GM23248 (cell line): ENCODE measurements at regions not wholly inside any gene's neighbourhood (a gene's known extent, or its start where the extent isn't known, plus 50 kb on each side); places are given as distances from the start of the nearest gene placed in this dataset.

Experiments used
- DNase-seq: peaks from one replicate; pipeline ENCODE4 v3.0.0-alpha.2; 2015
- H2AFZ ChIP-seq: fragments of 200-600 bp; sonication (generic); 2 replicates; pipeline ENCODE4 v1.6.1; 2016; ENCODE audit warnings: antibody characterized with exemption
- H3F3A ChIP-seq: fragments of 200-600 bp; sonication (generic); 2 replicates; pipeline ENCODE4 v1.6.1; 2016; ENCODE audit warnings: mild to moderate bottlenecking, antibody characterized with exemption, mixed run types; ENCODE audit not compliant: insufficient read depth
- H3K27ac ChIP-seq: fragments of 200-600 bp; sonication (generic); 2 replicates; pipeline ENCODE4 v1.5.1; 2016; ENCODE audit warnings: mild to moderate bottlenecking
- H3K27me3 ChIP-seq: fragments of 200-600 bp; sonication (generic); replicated peaks from 2 replicates; pipeline ENCODE4 v1.6.1; 2016; ENCODE audit warnings: mild to moderate bottlenecking; ENCODE audit not compliant: insufficient read depth
- H3K36me3 ChIP-seq: fragments of 200-600 bp; sonication (generic); 2 replicates; pipeline ENCODE4 v1.6.1; 2016; ENCODE audit warnings: low read depth, mild to moderate bottlenecking
- H3K4me1 ChIP-seq: fragments of 200-600 bp; sonication (generic); 2 replicates; pipeline ENCODE4 v1.6.1; 2016; ENCODE audit warnings: mild to moderate bottlenecking; ENCODE audit not compliant: insufficient read depth
- H3K4me2 ChIP-seq: fragments of 200-600 bp; sonication (generic); one replicate; pipeline ENCODE4 v1.6.1; 2016; ENCODE audit warnings: mild to moderate bottlenecking; ENCODE audit not compliant: unreplicated experiment
- H3K4me3 ChIP-seq: fragments of 200-600 bp; sonication (generic); 2 replicates; pipeline ENCODE4 v1.5.1; 2016; ENCODE audit warnings: mild to moderate bottlenecking
- H3K79me2 ChIP-seq: fragments of 200-600 bp; sonication (generic); 2 replicates; pipeline ENCODE4 v1.6.1; 2016; ENCODE audit warnings: mild to moderate bottlenecking; ENCODE audit not compliant: insufficient read depth
- H3K9ac ChIP-seq: fragments of 200-600 bp; sonication (generic); 2 replicates; pipeline ENCODE4 v1.6.1; 2016; ENCODE audit warnings: mild to moderate bottlenecking
- H3K9me2 ChIP-seq: fragments of 200-600 bp; sonication (generic); 2 replicates; pipeline ENCODE4 v1.6.1; 2016; ENCODE audit warnings: mixed run types, mild to moderate bottlenecking, moderate library complexity; ENCODE audit not compliant: insufficient read depth
- H3K9me3 ChIP-seq: fragments of 200-600 bp; sonication (generic); one replicate; pipeline ENCODE4 v1.6.1; 2017; ENCODE audit warnings: low read depth
- H4K20me1 ChIP-seq: fragments of 200-600 bp; sonication (generic); 2 replicates; pipeline ENCODE4 v1.6.0; 2016; ENCODE audit not compliant: insufficient read depth
- EZH2 ChIP-seq: fragments of 200-600 bp; sonication (generic); IDR thresholded peaks from 2 replicates; pipeline ENCODE4 v1.6.1; 2018; ENCODE audit warnings: antibody characterized with exemption, mild to moderate bottlenecking; ENCODE audit not compliant: insufficient read depth, poor library complexity, severe bottlenecking
- EZH2phosphoT487 ChIP-seq: fragments of 200-600 bp; sonication (generic); IDR thresholded peaks from 2 replicates; pipeline ENCODE4 v1.6.1; 2018; ENCODE audit warnings: antibody characterized with exemption, moderate library complexity, mild to moderate bottlenecking, low read depth; ENCODE audit not compliant: insufficient read depth
- WGBS, 2 experiments: methylation state at CpG; one replicate each; pipeline ENCODE4 v1.1.6; 2015 to 2017; ENCODE audit warnings: low lambda C conversion rate in 2 of 2, low coverage in 1 of 2; ENCODE audit errors: missing lambda C conversion rate in 2 of 2; 5-methylcytosine and 5-hydroxymethylcytosine counted together
- in situ Hi-C: fragments of 300-500 bp; cut with MboI; formaldehyde crosslinking; loops from 2 replicates; pipeline ENCODE4 v1.15.0; 2020

GRCh38 chr10:120386896-120387295 lies 70.1 kb upstream of the PLPP4 start:
- no peaks in the 10 kb centered on the region for H4K20me1 ChIP-seq
- H3F3A ChIP-seq = peaks cover 3% of the 10 kb centered on the region; the same call in 1 of the 2 replicates
- H2AFZ ChIP-seq = peak overlapping the region; percentile 41; the same call in 1 of the 2 replicates
- in situ Hi-C loops = no loop called here
- peak overlapping the region; percentile 47; the same call in 1 of the 2 replicates for H3K9ac ChIP-seq
- peaks cover 18% of the 10 kb centered on the region for H3K4me1 ChIP-seq
- no peaks in the 10 kb centered on the region for H3K27me3 ChIP-seq
- DNase-seq = peak; percentile 60
- H3K9me3 ChIP-seq = no peaks in the 10 kb centered on the region
- no peak for TF ChIP-seq EZH2phosphoT487
- no peak for TF ChIP-seq EZH2
- peak overlapping the region; percentile 92 for H3K4me2 ChIP-seq
- H3K9me2 ChIP-seq = no peaks in the 10 kb centered on the region
- H3K36me3 ChIP-seq = no peaks in the 10 kb centered on the region
- peak overlapping the region; percentile 53 for H3K4me3 ChIP-seq
- H3K27ac ChIP-seq = peak overlapping the region; percentile 60
- no peaks in the 10 kb centered on the region for H3K79me2 ChIP-seq

DNA sequence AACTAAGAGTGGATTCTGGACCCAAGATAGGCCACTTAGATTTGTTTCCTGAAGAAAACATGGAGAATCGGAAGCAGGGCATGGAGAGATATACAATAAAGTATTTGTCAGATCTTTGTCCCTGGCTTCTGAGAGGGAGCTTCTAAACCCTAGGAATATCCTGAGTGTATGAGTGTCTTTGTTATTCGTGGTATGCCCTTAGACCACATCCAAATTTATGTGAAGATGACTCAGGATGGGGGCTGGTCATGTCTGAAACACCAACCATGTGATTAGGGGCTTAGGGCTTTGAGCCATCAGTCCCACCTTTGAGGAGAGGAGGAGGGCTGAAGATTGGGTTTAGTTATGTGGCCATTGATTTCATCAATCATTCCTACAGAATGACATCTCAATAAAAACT lies 69.7 kb upstream of the PLPP4 start:
- Histone ChIP-seq H3K9ac (peak overlapping the region; percentile 47; the same call in 1 of the 2 replicates), H3K27ac (peak overlapping the region; percentile 60)
- in situ Hi-C loops = no loop called here

GRCh38 chr10:120392245-120392644 lies 64.8 kb upstream of the PLPP4 start:
- no peaks in the 10 kb centered on the region for H3K9me2 ChIP-seq
- H2AFZ ChIP-seq = no peak overlapping the region
- H3K4me1 ChIP-seq = peaks cover 6% of the 10 kb centered on the region
- H3K9ac ChIP-seq = no peak overlapping the region
- DNase-seq = peak; percentile 27
- no peaks in the 10 kb centered on the region for H3F3A ChIP-seq
- H3K36me3 ChIP-seq = no peaks in the 10 kb centered on the region
- H3K4me3 ChIP-seq = no peak overlapping the region
- TF ChIP-seq EZH2phosphoT487 (no peak), EZH2 (no peak)
- H3K9me3 ChIP-seq = no peaks in the 10 kb centered on the region
- WGBS, 2 experiments = 57 to 64% methylated on average over 4 of the region's 4 CpGs
- no peak overlapping the region for H3K4me2 ChIP-seq
- in situ Hi-C loops = no loop called here
- no peak overlapping the region for H3K27ac ChIP-seq
- H3K79me2 ChIP-seq = no peaks in the 10 kb centered on the region
- H4K20me1 ChIP-seq = no peaks in the 10 kb centered on the region
- H3K27me3 ChIP-seq = no peaks in the 10 kb centered on the region

More for the DNA sequence above, 69.7 kb upstream of the PLPP4 start:
- Histone ChIP-seq H4K20me1 (no peaks in the 10 kb centered on the region), H3K4me1 (peaks cover 18% of the 10 kb centered on the region), H3K36me3 (no peaks in the 10 kb centered on the region), H3F3A (peaks cover 3% of the 10 kb centered on the region; the same call in 1 of the 2 replicates), H2AFZ (peak overlapping the region; percentile 41; the same call in 1 of the 2 replicates), H3K9me3 (no peaks in the 10 kb centered on the region), H3K9me2 (no peaks in the 10 kb centered on the region), H3K4me2 (peak overlapping the region; percentile 92), H3K4me3 (peak overlapping the region; percentile 53), H3K27me3 (no peaks in the 10 kb centered on the region), H3K79me2 (no peaks in the 10 kb centered on the region)
- 29 to 50% methylated on average over 2 of the region's 2 CpGs for WGBS, 2 experiments
- TF ChIP-seq EZH2 (no peak), EZH2phosphoT487 (no peak)
- peak; percentile 76 for DNase-seq

- TF ChIP-seq EZH2phosphoT487 = no peak
- TF ChIP-seq EZH2 = no peak
- Histone ChIP-seq H3K27ac (no peak overlapping the region), H4K20me1 (no peaks in the 10 kb centered on the region), H3K79me2 (no peaks in the 10 kb centered on the region), H3K9me3 (no peaks in the 10 kb centered on the region), H3K4me1 (peaks cover 2% of the 10 kb centered on the region; the same call in 1 of the 2 replicates), H3K9me2 (no peaks in the 10 kb centered on the region), H3K4me2 (no peak overlapping the region), H3K36me3 (no peaks in the 10 kb centered on the region), H3K27me3 (no peaks in the 10 kb centered on the region), H3K9ac (no peak overlapping the region), H2AFZ (no peak overlapping the region), H3K4me3 (no peak overlapping the region), H3F3A (no peaks in the 10 kb centered on the region)
- WGBS, 2 experiments = 47 to 55% methylated on average over 2 of the region's 2 CpGs
- in situ Hi-C loops = no loop called here
- DNase-seq = no peak
Observed at GRCh38 chr10:120392671-120393079, 64.4 kb upstream of the PLPP4 start.

DNA sequence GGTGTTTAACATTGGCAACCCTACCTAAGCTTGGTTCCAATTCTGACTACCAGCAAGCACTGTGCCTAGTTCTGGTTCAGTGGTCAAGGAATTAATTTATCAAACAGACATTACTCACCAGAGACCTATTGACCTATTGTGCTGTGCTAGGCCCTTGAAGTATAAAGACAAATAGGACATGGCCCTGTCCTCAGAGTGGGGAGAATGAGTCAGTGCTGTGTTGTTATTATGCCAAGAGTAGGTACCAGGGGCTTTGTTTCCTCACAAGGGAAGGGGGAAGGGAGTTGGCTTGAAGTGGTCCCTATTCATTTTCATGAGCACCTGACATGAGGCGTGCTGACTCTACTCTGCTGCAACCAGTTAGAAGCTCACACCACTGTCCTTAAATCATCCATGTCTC lies 62.6 kb upstream of the PLPP4 start:
- TF ChIP-seq EZH2phosphoT487 (no peak), EZH2 (no peak)
- no peaks in the 10 kb centered on the region for H3K4me1 ChIP-seq
- no peaks in the 10 kb centered on the region for H3K36me3 ChIP-seq
- no peak overlapping the region for H3K4me2 ChIP-seq
- H3K9me3 ChIP-seq = no peaks in the 10 kb centered on the region
- no peaks in the 10 kb centered on the region for H3K79me2 ChIP-seq
- H3K27me3 ChIP-seq = no peaks in the 10 kb centered on the region
- H4K20me1 ChIP-seq = no peaks in the 10 kb centered on the region
- WGBS, 2 experiments = 70 to 75% methylated on average over 1 of the region's 1 CpG
- no peak overlapping the region for H2AFZ ChIP-seq
- in situ Hi-C loops = no loop called here
- no peak overlapping the region for H3K27ac ChIP-seq
- no peak for DNase-seq
- H3K9ac ChIP-seq = no peak overlapping the region
- H3K9me2 ChIP-seq = no peaks in the 10 kb centered on the region
- H3K4me3 ChIP-seq = no peak overlapping the region
- no peaks in the 10 kb centered on the region for H3F3A ChIP-seq
